ENCODE measurements at regions not wholly inside any gene's neighbourhood (a gene's known extent, or its start where the extent isn't known, plus 50 kb on each side); places are given as distances from the start of the nearest gene placed in this dataset.

DNA sequence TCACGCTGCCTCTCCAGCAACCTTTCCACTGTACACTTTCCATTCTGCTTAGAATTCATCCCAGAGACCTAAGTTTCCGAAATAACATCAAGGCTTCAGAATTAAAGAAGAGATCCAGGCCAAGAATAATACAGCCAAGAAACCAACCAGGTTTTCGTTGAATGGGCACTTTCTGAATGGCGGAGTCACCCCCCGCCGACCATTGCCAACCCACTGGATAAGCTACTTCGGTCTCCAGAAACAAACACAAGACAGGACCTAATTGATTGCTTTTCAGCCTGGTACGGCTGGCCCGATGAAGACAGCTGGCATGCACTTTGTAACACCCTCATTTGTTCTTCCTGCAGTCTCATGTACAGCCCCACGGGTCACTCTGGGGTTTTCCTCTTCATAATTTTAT, 308.1 kb upstream of the ZFHX3 start:
- in situ Hi-C loops (cut with HindIII; ENCODE audit: low pct_unique_long_range_greater_than_20kb, low sequenced_read_pairs): no loop called here
- DNase-seq (ENCODE audit: low read depth in 1 of 2, low spot score in 1 of 2): no peak
- TF ChIP-seq JUND (IDR thresholded peaks at IDR 0.05; ENCODE audit: low read depth): no peak

- TF ChIP-seq JUND (IDR thresholded peaks at IDR 0.05; ENCODE audit: low read depth): no peak
- in situ Hi-C loops (cut with HindIII; ENCODE audit: low pct_unique_long_range_greater_than_20kb, low sequenced_read_pairs): no loop called here
- no peak for DNase-seq (ENCODE audit: low read depth in 1 of 2, low spot score in 1 of 2)
These were observed 306.5 kb upstream of the ZFHX3 start for GRCh38 chr16:73354434-73354833.

GRCh38 chr16:73350707-73351452, 303.0 kb upstream of the ZFHX3 start:
- in situ Hi-C loops (cut with HindIII; ENCODE audit: low pct_unique_long_range_greater_than_20kb, low sequenced_read_pairs): no loop called here
- DNase-seq (ENCODE audit: low read depth in 1 of 2, low spot score in 1 of 2): no peak
- no peak for TF ChIP-seq JUND (IDR thresholded peaks at IDR 0.05; ENCODE audit: low read depth)

DNA sequence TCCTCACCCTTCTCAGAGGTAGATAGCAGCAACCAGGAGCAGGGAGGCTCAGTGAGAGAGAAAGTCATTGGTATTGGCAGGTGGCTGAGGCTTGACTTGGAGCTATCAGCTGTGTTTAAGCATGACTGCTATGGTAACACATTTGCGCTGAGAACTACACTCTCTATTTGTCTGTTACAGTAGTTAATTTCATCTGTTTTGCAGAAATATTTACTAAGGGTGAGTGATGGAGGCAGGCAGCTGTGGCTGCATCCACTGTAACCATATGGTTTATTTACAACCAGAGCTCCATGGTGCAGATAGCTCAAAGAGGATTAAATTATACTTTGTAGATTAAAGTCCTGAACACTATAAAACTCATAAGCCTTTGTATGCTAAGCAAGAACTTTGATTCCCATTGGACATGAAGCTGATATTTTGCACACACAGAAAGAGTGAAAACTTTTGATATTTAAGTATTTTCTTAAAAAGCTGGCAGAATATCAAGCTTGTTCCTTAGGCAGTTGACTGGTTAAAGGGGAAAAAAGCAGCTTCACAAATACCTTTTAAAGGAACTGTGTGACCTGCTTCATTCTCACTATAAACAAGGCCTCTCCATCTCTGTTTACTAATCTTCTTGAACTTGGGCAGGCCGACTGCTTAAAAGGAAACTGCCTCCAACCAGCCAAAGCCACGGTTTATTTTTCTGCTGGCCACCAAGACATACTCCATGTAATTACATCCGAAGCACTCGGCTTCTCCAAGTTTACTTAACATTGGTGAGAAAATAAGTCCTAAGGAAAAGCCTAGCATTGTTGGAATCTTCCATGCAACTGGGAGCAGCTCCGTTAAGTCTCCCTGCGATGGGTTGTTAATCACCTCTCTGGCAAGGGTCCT, 299.8 kb upstream of the ZFHX3 start:
- no peak for TF ChIP-seq JUND (IDR thresholded peaks at IDR 0.05; ENCODE audit: low read depth)
- no peak for DNase-seq (ENCODE audit: low read depth in 1 of 2, low spot score in 1 of 2)
- in situ Hi-C loops (cut with HindIII; ENCODE audit: low pct_unique_long_range_greater_than_20kb, low sequenced_read_pairs): no loop called here

GRCh38 chr16:73339821-73340220, 291.9 kb upstream of the ZFHX3 start:
- no peak for TF ChIP-seq JUND (IDR thresholded peaks at IDR 0.05; ENCODE audit: low read depth)
- in situ Hi-C loops (cut with HindIII; ENCODE audit: low pct_unique_long_range_greater_than_20kb, low sequenced_read_pairs): no loop called here
- DNase-seq (ENCODE audit: low read depth in 1 of 2, low spot score in 1 of 2): no peak

- in situ Hi-C loops (cut with HindIII; ENCODE audit: low pct_unique_long_range_greater_than_20kb, low sequenced_read_pairs): no loop called here
- DNase-seq (ENCODE audit: low read depth in 1 of 2, low spot score in 1 of 2): no peak
- TF ChIP-seq JUND (IDR thresholded peaks at IDR 0.05; ENCODE audit: low read depth): no peak
These were observed 289.7 kb upstream of the ZFHX3 start for GRCh38 chr16:73337373-73338296.

DNA sequence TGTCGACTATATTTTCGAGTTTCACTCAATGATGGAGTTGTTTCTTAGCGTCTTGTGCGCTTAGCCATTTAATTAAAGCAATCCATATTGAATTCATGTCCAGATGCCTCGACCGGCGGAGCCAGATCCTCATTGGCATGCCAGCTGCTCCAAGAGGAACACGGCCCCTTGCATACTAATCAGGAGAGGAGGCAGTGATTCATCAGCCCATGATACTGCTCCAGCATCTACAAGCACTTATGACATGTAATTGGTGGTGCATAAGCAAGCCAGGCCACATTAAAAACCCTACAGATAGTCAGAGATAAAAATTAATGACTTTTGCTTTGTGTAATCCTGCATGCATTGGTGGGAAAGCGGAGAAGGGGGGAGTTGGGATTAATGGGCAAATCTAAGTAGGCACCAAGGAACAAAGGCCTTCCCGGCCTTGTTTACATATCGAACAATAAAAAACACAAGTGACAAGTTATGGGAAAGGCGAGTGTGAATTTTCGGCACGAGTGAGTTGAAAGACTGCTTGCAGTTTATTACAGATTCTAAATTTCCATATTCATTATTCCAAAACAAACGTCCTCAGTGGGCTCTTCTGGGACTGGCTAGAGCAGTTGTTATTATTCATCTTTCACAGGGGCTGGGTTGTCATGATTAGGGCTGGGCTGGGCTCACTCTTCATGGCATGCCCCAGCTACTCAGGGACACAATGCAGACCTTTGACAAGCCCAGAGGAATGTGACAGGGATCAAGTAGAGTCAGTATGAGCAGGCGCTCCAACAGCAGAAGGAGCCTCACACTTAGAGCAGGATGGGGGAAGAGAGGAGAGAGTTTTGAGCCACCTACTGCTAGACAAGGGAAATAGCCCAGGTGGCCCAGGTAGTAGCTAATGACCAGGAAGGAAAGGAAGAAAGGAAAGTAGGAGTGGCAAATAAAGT, 281.7 kb upstream of the ZFHX3 start:
- in situ Hi-C loops (cut with HindIII; ENCODE audit: low pct_unique_long_range_greater_than_20kb, low sequenced_read_pairs): no loop called here
- peak; percentile 16 to 24 for DNase-seq (ENCODE audit: low read depth in 1 of 2, low spot score in 1 of 2)
- no peak for TF ChIP-seq JUND (IDR thresholded peaks at IDR 0.05; ENCODE audit: low read depth)

GRCh38 chr16:73326770-73327470, 279.0 kb upstream of the ZFHX3 start:
- in situ Hi-C loops (cut with HindIII; ENCODE audit: low pct_unique_long_range_greater_than_20kb, low sequenced_read_pairs): no loop called here
- no peak for TF ChIP-seq JUND (IDR thresholded peaks at IDR 0.05; ENCODE audit: low read depth)
- DNase-seq (ENCODE audit: low read depth in 1 of 2, low spot score in 1 of 2): no peak

DNA sequence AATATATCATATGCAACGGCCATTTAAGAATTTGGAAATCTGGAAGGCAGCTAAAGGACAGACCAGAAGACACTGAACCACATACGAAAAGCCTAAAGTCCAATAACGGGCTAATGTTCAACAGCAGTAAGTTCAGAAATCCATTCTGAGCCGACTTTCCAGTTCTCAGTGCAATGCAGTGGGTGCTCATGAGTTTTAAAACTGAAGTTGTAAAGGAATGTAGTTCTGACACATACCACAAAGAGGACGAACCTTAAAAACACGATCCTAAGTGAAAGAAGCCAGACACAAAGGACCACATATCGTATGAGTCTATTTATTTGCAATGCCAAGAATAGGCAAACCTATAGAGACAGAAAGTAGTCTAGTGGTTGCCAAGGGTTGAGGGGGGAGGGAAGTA, 278.3 kb upstream of the ZFHX3 start:
- in situ Hi-C loops (cut with HindIII; ENCODE audit: low pct_unique_long_range_greater_than_20kb, low sequenced_read_pairs): no loop called here
- no peak for TF ChIP-seq JUND (IDR thresholded peaks at IDR 0.05; ENCODE audit: low read depth)
- DNase-seq (ENCODE audit: low read depth in 1 of 2, low spot score in 1 of 2): no peak

DNA sequence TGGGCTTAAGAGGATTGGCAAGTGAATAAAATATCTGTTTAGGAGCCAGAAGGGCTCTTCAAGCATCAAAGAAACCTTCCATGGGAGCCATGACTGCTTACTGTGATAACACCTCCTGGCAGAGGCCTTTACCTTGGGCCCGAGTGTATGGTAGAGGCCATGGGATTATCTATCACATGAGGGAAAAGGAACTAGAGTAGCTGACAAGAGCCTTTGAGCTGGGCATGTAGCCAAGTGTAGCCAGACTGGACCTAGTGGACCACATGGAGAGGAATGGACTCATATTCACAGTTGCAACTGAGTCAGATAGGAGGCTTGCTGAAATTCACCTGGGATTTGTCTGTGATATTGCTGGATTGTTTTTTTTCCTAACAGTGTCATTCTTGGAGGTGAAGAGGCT, 276.0 kb upstream of the ZFHX3 start:
- in situ Hi-C loops (cut with HindIII; ENCODE audit: low pct_unique_long_range_greater_than_20kb, low sequenced_read_pairs): no loop called here
- no peak for TF ChIP-seq JUND (IDR thresholded peaks at IDR 0.05; ENCODE audit: low read depth)
- DNase-seq (ENCODE audit: low read depth in 1 of 2, low spot score in 1 of 2): no peak

DNA sequence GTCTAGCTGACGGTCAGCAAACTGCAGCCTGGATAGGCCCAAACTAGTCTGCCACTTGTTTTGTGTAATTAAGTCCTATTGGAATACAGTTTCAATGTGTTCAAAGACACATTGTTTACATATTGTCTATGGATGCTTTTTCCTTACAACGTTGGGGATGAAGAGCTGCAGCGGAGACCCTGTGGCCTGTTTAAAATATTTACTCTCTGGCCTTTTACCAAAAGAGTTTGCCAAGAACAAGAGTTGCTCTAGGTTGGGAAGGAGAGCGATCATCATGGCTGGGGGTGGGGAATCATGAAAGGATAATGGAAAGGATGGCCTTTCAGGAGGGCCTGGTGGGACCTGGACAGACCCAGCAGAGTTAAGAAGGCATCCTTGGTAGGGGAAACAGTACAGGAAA, 274.9 kb upstream of the ZFHX3 start:
- in situ Hi-C loops (cut with HindIII; ENCODE audit: low pct_unique_long_range_greater_than_20kb, low sequenced_read_pairs): no loop called here
- TF ChIP-seq JUND (IDR thresholded peaks at IDR 0.05; ENCODE audit: low read depth): no peak

More for the DNA sequence above, 274.9 kb upstream of the ZFHX3 start:
- DNase-seq (ENCODE audit: low read depth in 1 of 2, low spot score in 1 of 2): no peak

All from T47D (cell line).